A673 (cell line): ENCODE measurements at regions not wholly inside any gene's neighbourhood (a gene's known extent, or its start where the extent isn't known, plus 50 kb on each side); places are given as distances from the start of the nearest gene placed in this dataset.

Experiments used
- CTCF ChIP-seq: fragments of 300-800, 200-600 bp; sonication (generic); conservative IDR thresholded peaks from 2 replicates; pipeline ENCODE4 v1.5.1; 2017; ENCODE audit warnings: low read depth, mild to moderate bottlenecking, antibody characterized with exemption, low read length, moderate library complexity, mixed read lengths
- EZH2 ChIP-seq: fragments of 200-600 bp; sonication (generic); IDR thresholded peaks from 2 replicates; pipeline ENCODE4 v1.6.1; 2017; ENCODE audit warnings: borderline replicate concordance, low read depth, mild to moderate bottlenecking, mixed read lengths, antibody characterized with exemption, low read length; ENCODE audit not compliant: poor library complexity, severe bottlenecking

DNA sequence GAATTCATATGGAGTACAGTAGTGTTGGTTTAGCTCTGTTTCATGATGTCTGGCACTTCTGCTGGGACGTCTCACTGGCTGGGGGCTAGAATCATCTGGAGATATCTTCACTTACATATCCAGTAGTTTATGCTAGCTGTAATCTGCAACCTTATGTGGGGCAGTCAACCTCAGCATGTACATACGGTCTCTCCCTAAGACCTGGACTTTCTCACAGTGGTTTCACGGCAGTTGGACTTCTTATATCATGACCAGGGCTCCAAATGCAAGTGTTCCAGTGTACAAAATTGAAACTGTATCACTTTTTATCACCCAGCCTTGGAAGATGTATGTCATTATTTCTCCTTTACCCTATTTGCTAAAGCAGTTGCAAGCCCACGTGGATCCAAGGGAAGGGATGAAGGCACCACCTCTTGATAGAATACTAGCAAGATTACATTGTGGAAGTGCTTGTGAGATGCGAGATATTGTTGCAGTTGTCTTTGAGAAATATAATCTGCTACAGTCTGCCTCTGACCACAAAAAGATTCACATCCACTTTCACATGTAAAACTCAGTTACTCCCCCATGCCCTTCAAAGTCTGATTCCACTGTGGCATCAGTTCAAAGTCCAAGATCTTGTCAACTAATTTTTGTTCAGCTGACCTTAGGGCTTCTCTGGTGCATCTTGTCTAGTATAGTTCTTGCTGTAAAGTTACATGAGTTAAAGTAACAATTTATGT, 316.6 kb upstream of the NCAM1 start:
- TF ChIP-seq CTCF, result no peak
- TF ChIP-seq EZH2, result no peak
